GM10266 (cell line): ENCODE measurements at regions not wholly inside any gene's neighbourhood (a gene's known extent, or its start where the extent isn't known, plus 50 kb on each side); places are given as distances from the start of the nearest gene placed in this dataset.

ENCODE experiments used
- DNase-seq: peaks from one replicate; pipeline ENCODE4 v3.0.0; 2012; ENCODE audit errors: extremely low spot score
- CTCF ChIP-seq: IDR thresholded peaks from 2 replicates; pipeline ENCODE4 v1.5.1; 2012; ENCODE audit warnings: mild to moderate bottlenecking, low read depth; ENCODE audit not compliant: control insufficient read depth, insufficient read depth; ENCODE audit errors: missing control alignments

GRCh38 chr1:234670967-234671626 is 61.1 kb upstream of the IRF2BP2 start:
- DNase-seq, result peak; percentile 21
- TF ChIP-seq CTCF, result no peak

GRCh38 chr1:234669499-234669898 is 59.5 kb upstream of the IRF2BP2 start:
- TF ChIP-seq CTCF, result no peak

GRCh38 chr1:234668577-234668955 is 58.6 kb upstream of the IRF2BP2 start:
- no peak for TF ChIP-seq CTCF
- no peak for DNase-seq

More at GRCh38 chr1:234669499-234669898, 59.5 kb upstream of the IRF2BP2 start:
- DNase-seq, result no peak

GRCh38 chr1:234667600-234668576 is 57.9 kb upstream of the IRF2BP2 start:
- no peak for TF ChIP-seq CTCF
- DNase-seq, result no peak

- no peak for DNase-seq
- no peak for TF ChIP-seq CTCF
Measured at GRCh38 chr1:234666761-234667160, 56.8 kb upstream of the IRF2BP2 start.

- no peak for TF ChIP-seq CTCF
- DNase-seq, result no peak
Measured at GRCh38 chr1:234665975-234666605, 56.1 kb upstream of the IRF2BP2 start.
